HG03159 (cell line): ENCODE measurements at regions not wholly inside any gene's neighbourhood (a gene's known extent, or its start where the extent isn't known, plus 50 kb on each side); places are given as distances from the start of the nearest gene placed in this dataset.

Experiments used
- ATAC-seq: cut with Tn5 transposase; IDR thresholded peaks from one replicate; pipeline ENCODE4 v1.9.1; 2021; ENCODE audit warnings: mild to moderate bottlenecking, moderate library complexity; ENCODE audit not compliant: unreplicated experiment

GRCh38 chr4:117425636-117426035, 340.3 kb upstream of the TRAM1L1 start:
- ATAC-seq = no peak

- ATAC-seq = no peak
Measured at GRCh38 chr4:117428536-117428935, 343.2 kb upstream of the TRAM1L1 start.

- peak; percentile 63 for ATAC-seq
Measured at GRCh38 chr4:117429061-117429460, 343.7 kb upstream of the TRAM1L1 start.

GRCh38 chr4:117429506-117429905, 344.1 kb upstream of the TRAM1L1 start:
- ATAC-seq = no peak

GRCh38 chr4:117434424-117434823, 349.0 kb upstream of the TRAM1L1 start:
- no peak for ATAC-seq

GRCh38 chr4:117447925-117448324, 362.5 kb upstream of the TRAM1L1 start:
- ATAC-seq = peak; percentile 62

- ATAC-seq = no peak
Measured at GRCh38 chr4:117455088-117455487, 369.7 kb upstream of the TRAM1L1 start.

- ATAC-seq = no peak
Measured at GRCh38 chr4:117466388-117466787, 381.0 kb upstream of the TRAM1L1 start.

GRCh38 chr4:117467404-117467803, 382.0 kb upstream of the TRAM1L1 start:
- no peak for ATAC-seq

GRCh38 chr4:117474987-117475386, 389.6 kb upstream of the TRAM1L1 start:
- ATAC-seq = no peak

GRCh38 chr4:117477925-117478324, 392.5 kb upstream of the TRAM1L1 start:
- ATAC-seq = no peak

GRCh38 chr4:117478702-117479101, 393.3 kb upstream of the TRAM1L1 start:
- no peak for ATAC-seq

GRCh38 chr4:117479673-117480072, 394.3 kb upstream of the TRAM1L1 start:
- no peak for ATAC-seq

GRCh38 chr4:117481742-117482141, 396.4 kb upstream of the TRAM1L1 start:
- no peak for ATAC-seq

GRCh38 chr4:117488692-117489091, 403.3 kb upstream of the TRAM1L1 start:
- ATAC-seq = no peak

GRCh38 chr4:117489107-117489506, 403.7 kb upstream of the TRAM1L1 start:
- no peak for ATAC-seq

GRCh38 chr4:117491516-117491915, 406.1 kb upstream of the TRAM1L1 start:
- ATAC-seq = no peak

- no peak for ATAC-seq
Measured at GRCh38 chr4:117495802-117496201, 410.4 kb upstream of the TRAM1L1 start.

- no peak for ATAC-seq
Measured at GRCh38 chr4:117512414-117512813, 427.0 kb upstream of the TRAM1L1 start.

GRCh38 chr4:117514391-117515175, 429.2 kb upstream of the TRAM1L1 start:
- no peak for ATAC-seq

- ATAC-seq = no peak
Measured at GRCh38 chr4:117515921-117516320, 430.5 kb upstream of the TRAM1L1 start.

- no peak for ATAC-seq
Measured at GRCh38 chr4:117527601-117528000, 442.2 kb upstream of the TRAM1L1 start.

GRCh38 chr4:117529401-117529800, 444.0 kb upstream of the TRAM1L1 start:
- ATAC-seq = no peak
